ENCODE measurements at regions not wholly inside any gene's neighbourhood (a gene's known extent, or its start where the extent isn't known, plus 50 kb on each side); places are given as distances from the start of the nearest gene placed in this dataset.

- Histone ChIP-seq H3K27ac (no peak overlapping the region), H3K36me3 (no peaks in the 10 kb centered on the region), H3K27me3 (no peaks in the 10 kb centered on the region), H3K4me1 (no peaks in the 10 kb centered on the region), H3K4me3 (no peak overlapping the region), H3K9me3 (no peaks in the 10 kb centered on the region)
- TF ChIP-seq CTCF (IDR thresholded peaks at IDR 0.05) = no peak
- intact Hi-C loops (cut with DNase I) = no loop called here
- no peak for DNase-seq (ENCODE audit: low spot score in 2 of 2)
Observed at GRCh38 chr10:130867446-130868194, 443.9 kb downstream of the TCERG1L start.

GRCh38 chr10:130869179-130869841 is 442.2 kb downstream of the TCERG1L start:
- H3K27me3 ChIP-seq = no peaks in the 10 kb centered on the region
- H3K4me3 ChIP-seq = no peak overlapping the region
- no peak for TF ChIP-seq CTCF (IDR thresholded peaks at IDR 0.05)
- DNase-seq (ENCODE audit: low spot score in 2 of 2) = no peak
- H3K9me3 ChIP-seq = no peaks in the 10 kb centered on the region
- intact Hi-C loops (cut with DNase I) = no loop called here
- H3K36me3 ChIP-seq = no peaks in the 10 kb centered on the region
- H3K27ac ChIP-seq = no peak overlapping the region
- H3K4me1 ChIP-seq = no peaks in the 10 kb centered on the region

- intact Hi-C loops (cut with DNase I) = no loop called here
- Histone ChIP-seq H3K36me3 (no peaks in the 10 kb centered on the region), H3K9me3 (no peaks in the 10 kb centered on the region), H3K27ac (no peak overlapping the region), H3K4me1 (no peaks in the 10 kb centered on the region), H3K4me3 (no peak overlapping the region), H3K27me3 (no peaks in the 10 kb centered on the region)
- TF ChIP-seq CTCF (IDR thresholded peaks at IDR 0.05) = no peak
- DNase-seq (ENCODE audit: low spot score in 2 of 2) = no peak
Observed at GRCh38 chr10:130871406-130871805, 440.1 kb downstream of the TCERG1L start.

GRCh38 chr10:130873636-130874035 is 437.9 kb downstream of the TCERG1L start:
- H3K9me3 ChIP-seq = no peaks in the 10 kb centered on the region
- H3K27me3 ChIP-seq = no peaks in the 10 kb centered on the region
- no peaks in the 10 kb centered on the region for H3K4me1 ChIP-seq
- DNase-seq (ENCODE audit: low spot score in 2 of 2) = no peak
- TF ChIP-seq CTCF (IDR thresholded peaks at IDR 0.05) = no peak
- no peak overlapping the region for H3K4me3 ChIP-seq
- H3K27ac ChIP-seq = no peak overlapping the region
- intact Hi-C loops (cut with DNase I) = no loop called here
- H3K36me3 ChIP-seq = no peaks in the 10 kb centered on the region

GRCh38 chr10:130875116-130875515 is 436.4 kb downstream of the TCERG1L start:
- no peak for DNase-seq (ENCODE audit: low spot score in 2 of 2)
- H3K27me3 ChIP-seq = no peaks in the 10 kb centered on the region
- H3K36me3 ChIP-seq = no peaks in the 10 kb centered on the region
- intact Hi-C loops (cut with DNase I) = no loop called here
- no peak overlapping the region for H3K4me3 ChIP-seq
- H3K27ac ChIP-seq = no peak overlapping the region
- no peaks in the 10 kb centered on the region for H3K9me3 ChIP-seq
- TF ChIP-seq CTCF (IDR thresholded peaks at IDR 0.05) = no peak
- no peaks in the 10 kb centered on the region for H3K4me1 ChIP-seq

Data from ascending aorta (tissue), 2 donors.